Fibroblast of villous mesenchyme (primary cell): ENCODE measurements at regions not wholly inside any gene's neighbourhood (a gene's known extent, or its start where the extent isn't known, plus 50 kb on each side); places are given as distances from the start of the nearest gene placed in this dataset.

Experiments
- DNase-seq: peaks from one replicate; pipeline ENCODE4 v3.0.0-alpha.2; 2010; ENCODE audit warnings: low read depth
- H3K4me3 ChIP-seq: 2 replicates; pipeline ENCODE4 v1.5.1; 2011; ENCODE audit warnings: low read depth, mild to moderate bottlenecking, low read length
- CTCF ChIP-seq: IDR thresholded peaks from 2 replicates; pipeline ENCODE4 v1.5.1; 2012; ENCODE audit warnings: low read depth, mild to moderate bottlenecking, low read length; ENCODE audit not compliant: insufficient read depth

- DNase-seq: no peak
- no peak overlapping the region for H3K4me3 ChIP-seq
- TF ChIP-seq CTCF: no peak
Observed at GRCh38 chr12:31227401-31227981, 98.5 kb downstream of the SINHCAF start.

- no peak for TF ChIP-seq CTCF
- H3K4me3 ChIP-seq: no peak overlapping the region
- no peak for DNase-seq
Observed at GRCh38 chr12:31228811-31229792, 96.8 kb downstream of the SINHCAF start.

- no peak overlapping the region for H3K4me3 ChIP-seq
- no peak for DNase-seq
- no peak for TF ChIP-seq CTCF
Observed at GRCh38 chr12:31230004-31230403, 95.9 kb downstream of the SINHCAF start.
